ENCODE measurements at regions not wholly inside any gene's neighbourhood (a gene's known extent, or its start where the extent isn't known, plus 50 kb on each side); places are given as distances from the start of the nearest gene placed in this dataset.
"Not testable (repeated sequence)": the region's sequence is repeated elsewhere in the genome, so short reads cannot be mapped to it uniquely, and the experiment has no call there.

GRCh38 chr14:51464411-51464810 lies 187.3 kb upstream of the FRMD6 start:
- in situ Hi-C loops (cut with MboI; ENCODE audit: low sequenced_read_pairs in 4 of 4): no loop called here
- TF ChIP-seq CTCF (IDR thresholded peaks at IDR 0.05 in 4 of 5, conservative IDR thresholded peaks at IDR 0.05 in 1 of 5) (no peak), POLR2A (IDR thresholded peaks at IDR 0.05) (no peak)
- intact Hi-C loops (cut with DNase I; ENCODE audit: low total_unique reads): no loop called here

GRCh38 chr14:51465486-51465885 lies 186.2 kb upstream of the FRMD6 start:
- H3K27me3 ChIP-seq: no peaks in the 10 kb centered on the region
- no peak for ATAC-seq
- intact Hi-C loops (cut with DNase I; ENCODE audit: low total_unique reads) (no loop called here), in situ Hi-C loops (cut with MboI; ENCODE audit: low sequenced_read_pairs in 4 of 4) (no loop called here)
- no peak overlapping the region for H3K4me3 ChIP-seq
- H3K9me3 ChIP-seq: no peaks in the 10 kb centered on the region
- TF ChIP-seq CTCF (IDR thresholded peaks at IDR 0.05 in 4 of 5, conservative IDR thresholded peaks at IDR 0.05 in 1 of 5) (no peak), POLR2A (IDR thresholded peaks at IDR 0.05) (no peak)
- no peak overlapping the region for H3K27ac ChIP-seq
- H3K4me1 ChIP-seq: no peaks in the 10 kb centered on the region
- H3K36me3 ChIP-seq: no peaks in the 10 kb centered on the region
- DNase-seq: no peak

More at GRCh38 chr14:51464411-51464810, 187.3 kb upstream of the FRMD6 start:
- no peak overlapping the region for H3K27ac ChIP-seq
- no peaks in the 10 kb centered on the region for H3K27me3 ChIP-seq
- DNase-seq (no peak), ATAC-seq (no peak)
- no peak overlapping the region for H3K4me3 ChIP-seq
- H3K9me3 ChIP-seq: no peaks in the 10 kb centered on the region
- H3K36me3 ChIP-seq: no peaks in the 10 kb centered on the region
- H3K4me1 ChIP-seq: no peaks in the 10 kb centered on the region

- in situ Hi-C loops (cut with MboI; ENCODE audit: low sequenced_read_pairs in 4 of 4); H3K36me3 ChIP-seq; ATAC-seq; H3K9me3 ChIP-seq; H3K4me3 ChIP-seq; intact Hi-C loops (cut with DNase I; ENCODE audit: low total_unique reads); H3K27ac ChIP-seq; DNase-seq; H3K27me3 ChIP-seq; H3K4me1 ChIP-seq: not testable (repeated sequence)
These were observed 184.3 kb upstream of the FRMD6 start for GRCh38 chr14:51467392-51467791.

GRCh38 chr14:51468523-51468922 lies 183.2 kb upstream of the FRMD6 start:
- intact Hi-C loops (cut with DNase I; ENCODE audit: low total_unique reads): no loop called here
- no peaks in the 10 kb centered on the region for H3K27me3 ChIP-seq
- DNase-seq (no peak), ATAC-seq (no peak)
- no peaks in the 10 kb centered on the region for H3K36me3 ChIP-seq
- no peak overlapping the region for H3K27ac ChIP-seq
- in situ Hi-C loops (cut with MboI; ENCODE audit: low sequenced_read_pairs in 4 of 4): no loop called here
- H3K4me3 ChIP-seq: no peak overlapping the region
- H3K4me1 ChIP-seq: no peaks in the 10 kb centered on the region
- TF ChIP-seq CTCF (IDR thresholded peaks at IDR 0.05 in 4 of 5, conservative IDR thresholded peaks at IDR 0.05 in 1 of 5) (no peak), POLR2A (IDR thresholded peaks at IDR 0.05) (no peak)
- H3K9me3 ChIP-seq: no peaks in the 10 kb centered on the region

- no peak overlapping the region for H3K27ac ChIP-seq
- intact Hi-C loops (cut with DNase I; ENCODE audit: low total_unique reads): no loop called here
- DNase-seq (no peak), ATAC-seq (no peak)
- H3K4me3 ChIP-seq: no peak overlapping the region
- no peaks in the 10 kb centered on the region for H3K27me3 ChIP-seq
- in situ Hi-C loops (cut with MboI; ENCODE audit: low sequenced_read_pairs in 4 of 4): no loop called here
- H3K36me3 ChIP-seq: no peaks in the 10 kb centered on the region
- H3K4me1 ChIP-seq: peaks cover 0 to 13% of the 10 kb centered on the region in 2 donors
- H3K9me3 ChIP-seq: no peaks in the 10 kb centered on the region
- TF ChIP-seq CTCF (IDR thresholded peaks at IDR 0.05 in 4 of 5, conservative IDR thresholded peaks at IDR 0.05 in 1 of 5) (no peak), POLR2A (IDR thresholded peaks at IDR 0.05) (no peak)
These were observed 178.8 kb upstream of the FRMD6 start for GRCh38 chr14:51472881-51473280.

Measured in gastrocnemius medialis (tissue), 4 donors.